Gastroesophageal sphincter (tissue), 3 donors: ENCODE measurements at regions not wholly inside any gene's neighbourhood (a gene's known extent, or its start where the extent isn't known, plus 50 kb on each side); places are given as distances from the start of the nearest gene placed in this dataset.

ENCODE experiments used
- CTCF ChIP-seq, 4 experiments: fragments of 200-600 bp in 2 of 4; fragments of 450-650 bp in 2 of 4; sonication (generic) in 1 of 4; IDR thresholded peaks; one replicate each; pipeline ENCODE4 v1.5.1; 2017 to 2019; ENCODE audit warnings: antibody characterized with exemption in 4 of 4, mild to moderate bottlenecking in 2 of 4, moderate library complexity in 2 of 4
- POLR2A ChIP-seq, 2 donors: fragments of 450-650 bp; IDR thresholded peaks; one replicate each; pipeline ENCODE4 v1.6.1; 2017; ENCODE audit warnings: antibody characterized with exemption in 2 of 2, mild to moderate bottlenecking in 2 of 2, moderate library complexity in 1 of 2

- TF ChIP-seq CTCF (IDR thresholded peaks at IDR 0.05), result no peak
- TF ChIP-seq POLR2A (IDR thresholded peaks at IDR 0.05), result no peak
Measured at GRCh38 chrX:106243376-106243775, 75.3 kb downstream of the PWWP3B start.
